ENCODE measurements at regions not wholly inside any gene's neighbourhood (a gene's known extent, or its start where the extent isn't known, plus 50 kb on each side); places are given as distances from the start of the nearest gene placed in this dataset.

DNA sequence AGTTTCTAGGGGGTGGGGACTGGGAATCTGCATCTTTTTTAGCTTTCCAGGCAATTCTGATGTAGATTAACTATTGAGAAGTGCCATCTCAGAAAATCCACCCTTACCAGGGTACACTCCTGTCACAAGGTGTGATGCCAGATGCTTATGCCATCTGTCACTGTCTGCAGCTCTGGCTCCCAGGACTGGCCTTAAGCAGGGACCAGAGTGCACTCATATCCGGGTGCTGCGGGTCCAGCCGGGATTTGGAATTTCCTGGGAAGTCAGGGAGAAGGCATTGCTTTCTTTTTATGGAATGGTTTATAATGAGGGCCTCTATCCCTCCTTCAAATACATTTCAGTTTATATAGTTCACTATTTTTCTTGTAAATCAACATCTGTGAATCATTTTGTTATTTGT, 92.6 kb downstream of the TMEM174 start:
- no peak for TF ChIP-seq CTCF (conservative IDR thresholded peaks at IDR 0.05)
- TF ChIP-seq ZFX (IDR thresholded peaks at IDR 0.05) = no peak
